ENCODE measurements at regions not wholly inside any gene's neighbourhood (a gene's known extent, or its start where the extent isn't known, plus 50 kb on each side); places are given as distances from the start of the nearest gene placed in this dataset.

- DNase-seq: no peak
Observed at GRCh38 chr1:70895531-70895930, 152.1 kb downstream of the PTGER3 start.

GRCh38 chr1:70896224-70896623, 151.4 kb downstream of the PTGER3 start:
- DNase-seq: no peak

- DNase-seq: no peak
Observed at GRCh38 chr1:70897273-70897672, 150.3 kb downstream of the PTGER3 start.

GRCh38 chr1:70899735-70900134, 147.9 kb downstream of the PTGER3 start:
- DNase-seq: no peak

DNA sequence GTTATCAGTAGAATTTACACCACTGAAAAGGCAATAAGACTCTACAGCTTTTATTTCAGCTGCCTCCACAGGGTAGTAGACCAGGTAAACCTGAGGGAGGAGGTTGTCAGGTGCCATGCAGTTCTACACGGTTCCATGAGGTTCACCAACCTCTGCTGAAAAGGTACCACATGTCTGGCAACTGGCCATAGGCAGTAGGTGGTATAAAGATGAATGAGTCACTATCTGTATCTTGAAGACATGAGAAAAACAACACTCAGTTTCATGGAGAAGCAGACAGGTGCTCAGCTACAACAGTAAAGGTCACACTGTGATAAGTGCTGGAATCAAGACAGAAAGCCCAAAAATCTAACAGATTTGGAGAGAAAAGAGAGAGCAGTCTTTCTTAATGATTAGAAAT, 145.4 kb downstream of the PTGER3 start:
- DNase-seq: no peak

DNA sequence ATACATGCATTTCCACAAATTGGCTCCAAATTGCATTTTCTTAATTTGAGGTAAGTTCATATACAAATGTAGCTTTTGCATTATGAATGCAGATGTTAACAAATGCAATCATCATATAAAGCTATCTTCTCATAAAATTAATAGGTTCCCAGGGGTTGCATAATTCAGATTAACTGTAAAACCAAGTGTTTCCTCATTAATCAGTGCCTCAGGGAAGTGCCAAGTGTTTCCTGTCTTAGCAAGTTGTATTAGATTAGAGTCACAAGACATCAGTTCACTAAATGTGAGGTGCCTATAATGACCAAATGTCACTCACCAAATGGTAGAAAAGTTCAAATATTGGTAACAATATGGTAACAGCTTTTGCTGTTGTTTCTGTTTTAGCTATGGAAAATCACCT, 140.8 kb downstream of the PTGER3 start:
- no peak for DNase-seq

- no peak for DNase-seq
Observed at GRCh38 chr1:70907563-70908310, 139.9 kb downstream of the PTGER3 start.

GRCh38 chr1:70909262-70909822, 138.3 kb downstream of the PTGER3 start:
- DNase-seq: no peak

GRCh38 chr1:70910013-70910412, 137.6 kb downstream of the PTGER3 start:
- no peak for DNase-seq

DNA sequence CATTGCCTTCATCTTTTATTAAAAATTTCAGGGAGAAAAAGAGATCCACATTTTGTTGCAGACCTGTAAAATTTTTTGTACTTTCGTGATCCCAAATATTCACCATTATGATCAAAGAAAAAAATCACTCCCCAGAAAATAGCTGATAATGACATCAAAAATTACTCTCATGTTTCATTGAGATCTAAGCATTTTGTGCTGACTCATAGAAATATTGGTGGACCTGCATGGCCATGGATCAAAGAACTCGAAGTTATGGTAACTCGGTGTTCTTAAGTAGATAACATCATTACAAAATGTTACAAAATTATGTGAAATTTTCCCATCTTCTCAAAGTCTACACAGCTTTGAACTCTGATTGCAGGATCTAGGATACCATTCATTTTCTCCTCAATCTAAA, 135.8 kb downstream of the PTGER3 start:
- DNase-seq: no peak

DNA sequence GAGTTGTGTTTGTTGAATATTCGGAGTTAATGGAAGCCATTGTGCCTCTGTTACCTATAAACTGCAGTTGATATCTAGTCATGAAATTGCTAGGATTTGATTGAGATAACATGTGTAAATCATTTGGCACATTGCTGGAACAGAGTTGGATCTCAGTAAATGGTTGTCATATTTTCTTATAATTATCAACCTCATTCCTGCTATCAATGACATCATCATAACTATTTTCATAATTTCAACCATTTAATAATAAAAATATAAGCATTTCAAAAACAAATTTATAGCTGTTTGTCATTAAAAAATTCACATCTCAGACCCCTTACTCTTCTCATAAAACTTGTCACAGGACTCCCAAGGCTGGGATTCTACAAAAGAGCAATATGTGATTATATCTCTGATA, 133.4 kb downstream of the PTGER3 start:
- DNase-seq: no peak

DNA sequence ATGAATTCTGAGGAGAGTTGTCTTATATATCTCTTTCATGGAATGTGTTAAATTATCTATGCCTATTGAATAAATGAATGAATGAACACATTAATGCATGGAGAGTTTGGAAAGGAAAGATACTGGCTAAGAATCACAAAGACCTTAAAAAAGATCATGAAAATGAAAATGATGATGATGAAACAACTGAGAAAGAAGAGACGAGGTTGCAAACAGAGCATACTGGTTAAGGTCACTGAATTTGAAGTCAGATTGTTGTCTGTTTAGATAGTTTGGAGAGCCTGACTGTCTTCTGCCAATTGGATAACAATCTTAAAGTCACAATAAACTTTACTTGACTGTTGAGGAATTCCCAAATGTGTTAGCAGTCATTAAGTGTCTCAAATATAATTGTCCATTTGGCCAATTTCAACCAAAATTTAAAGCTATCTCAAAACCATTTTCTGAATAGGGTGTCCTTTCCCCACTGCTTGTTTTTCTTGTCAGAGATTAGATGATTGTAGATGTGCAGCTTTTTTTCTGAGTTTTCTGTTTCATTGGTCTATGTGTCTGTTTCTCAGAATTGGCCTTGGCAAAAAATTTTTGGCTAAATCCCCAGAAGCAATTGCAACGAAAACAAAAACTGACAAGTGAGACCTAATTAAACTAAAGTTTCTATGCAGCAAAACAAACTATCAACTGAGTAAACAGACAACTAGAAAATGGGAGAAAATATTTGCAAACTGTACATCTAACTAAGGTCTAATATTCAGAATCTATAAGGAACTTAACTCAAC, 132.2 kb downstream of the PTGER3 start:
- DNase-seq: no peak

- DNase-seq: no peak
Observed at GRCh38 chr1:70916034-70916427, 131.6 kb downstream of the PTGER3 start.

DNA sequence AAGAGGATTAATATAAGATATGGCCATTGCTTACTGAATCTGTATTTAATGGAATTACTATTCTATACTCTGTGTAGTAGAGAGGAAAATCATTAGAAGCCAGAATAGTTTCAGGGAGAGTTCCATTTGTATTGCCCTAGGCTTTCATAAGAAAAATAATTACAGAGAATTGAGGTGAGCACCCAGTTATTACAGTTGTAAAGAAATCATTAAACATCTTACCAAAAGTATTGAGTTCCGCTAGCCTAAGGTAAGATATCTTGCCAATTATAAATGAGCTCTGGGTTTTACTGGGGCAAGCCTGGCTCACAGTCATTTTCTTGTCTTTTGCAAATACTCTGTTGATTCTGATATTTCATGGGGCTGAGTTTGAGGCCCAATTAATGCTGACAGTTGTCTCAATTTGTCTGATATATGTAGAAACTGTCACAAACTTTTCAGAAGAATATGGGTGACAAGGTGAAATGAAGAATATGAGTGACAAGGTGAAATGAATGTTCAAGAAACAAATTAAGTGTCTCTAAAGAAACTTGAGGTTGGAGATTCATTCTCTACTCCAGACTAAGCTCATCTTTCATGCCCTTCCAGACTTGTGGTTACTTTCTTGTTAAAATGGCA, 127.8 kb downstream of the PTGER3 start:
- DNase-seq: no peak

Data from activated naive CD4-positive, alpha-beta T cell treated with anti-CD3 and anti-CD28 coated beads, Interleukin-2, amount 50 U/mL, for 16 hours (primary cell).